HEK293 (cell line): ENCODE measurements at regions not wholly inside any gene's neighbourhood (a gene's known extent, or its start where the extent isn't known, plus 50 kb on each side); places are given as distances from the start of the nearest gene placed in this dataset.

Experiments used
- SETDB1 ChIP-seq: IDR thresholded peaks from one replicate; pipeline ENCODE4 v1.6.1; 2017; ENCODE audit warnings: mild to moderate bottlenecking, low read length, moderate library complexity, mixed read lengths; ENCODE audit not compliant: insufficient read length
- ZNF121 ChIP-seq: fragments of 450-650 bp; formaldehyde crosslinking; IDR thresholded peaks from 2 replicates; pipeline ENCODE4 v1.5.1; 2016; ENCODE audit warnings: missing biosample characterization, missing genetic modification characterization
- ZNF830 ChIP-seq: fragments of 450-650 bp; IDR thresholded peaks from 2 replicates; pipeline ENCODE4 v1.5.0; 2018; ENCODE audit warnings: missing biosample characterization, missing genetic modification characterization, low read depth, mild to moderate bottlenecking, moderate library complexity
- TF ChIP-seq, protein P1 (sequence below): fragments of 450-650 bp; formaldehyde crosslinking; IDR thresholded peaks from 2 replicates; pipeline ENCODE4 v1.5.1; 2016; ENCODE audit warnings: missing biosample characterization, missing genetic modification characterization
- TF ChIP-seq, protein P2 (sequence below): fragments of 450-650 bp; formaldehyde crosslinking; IDR thresholded peaks from 2 replicates; pipeline ENCODE4 v1.5.1; 2016; ENCODE audit warnings: missing biosample characterization, missing genetic modification characterization
- TF ChIP-seq, protein P3 (sequence below): fragments of 450-650 bp; formaldehyde crosslinking; IDR thresholded peaks from 2 replicates; pipeline ENCODE4 v1.5.1; 2016; ENCODE audit warnings: missing biosample characterization, missing genetic modification characterization

DNA sequence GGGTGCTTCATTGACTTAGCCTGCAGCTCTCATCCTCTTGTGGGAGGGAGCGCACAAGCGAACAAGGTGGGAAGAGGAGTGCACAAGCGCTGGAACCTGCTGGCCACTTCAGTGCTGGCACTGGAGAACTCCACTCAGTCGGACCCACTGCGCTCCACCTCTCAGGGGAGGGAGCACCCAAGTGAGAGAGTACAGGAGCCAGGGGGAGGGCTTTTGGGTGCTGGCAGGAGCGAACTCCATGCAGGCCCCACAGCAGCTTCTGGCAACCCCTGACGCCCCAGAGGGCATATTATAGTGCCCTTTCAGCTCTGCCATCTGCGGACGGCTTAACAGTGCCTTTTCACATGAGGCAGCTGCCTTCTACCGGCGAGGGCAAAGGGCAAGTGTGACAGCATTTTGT lies 774.2 kb upstream of the COX7C start:
- TF ChIP-seq, protein P1, sequence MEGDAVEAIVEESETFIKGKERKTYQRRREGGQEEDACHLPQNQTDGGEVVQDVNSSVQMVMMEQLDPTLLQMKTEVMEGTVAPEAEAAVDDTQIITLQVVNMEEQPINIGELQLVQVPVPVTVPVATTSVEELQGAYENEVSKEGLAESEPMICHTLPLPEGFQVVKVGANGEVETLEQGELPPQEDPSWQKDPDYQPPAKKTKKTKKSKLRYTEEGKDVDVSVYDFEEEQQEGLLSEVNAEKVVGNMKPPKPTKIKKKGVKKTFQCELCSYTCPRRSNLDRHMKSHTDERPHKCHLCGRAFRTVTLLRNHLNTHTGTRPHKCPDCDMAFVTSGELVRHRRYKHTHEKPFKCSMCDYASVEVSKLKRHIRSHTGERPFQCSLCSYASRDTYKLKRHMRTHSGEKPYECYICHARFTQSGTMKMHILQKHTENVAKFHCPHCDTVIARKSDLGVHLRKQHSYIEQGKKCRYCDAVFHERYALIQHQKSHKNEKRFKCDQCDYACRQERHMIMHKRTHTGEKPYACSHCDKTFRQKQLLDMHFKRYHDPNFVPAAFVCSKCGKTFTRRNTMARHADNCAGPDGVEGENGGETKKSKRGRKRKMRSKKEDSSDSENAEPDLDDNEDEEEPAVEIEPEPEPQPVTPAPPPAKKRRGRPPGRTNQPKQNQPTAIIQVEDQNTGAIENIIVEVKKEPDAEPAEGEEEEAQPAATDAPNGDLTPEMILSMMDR (tag by site-specific recombination), result no peak
- no peak for TF ChIP-seq ZNF121 (tag by site-specific recombination)
- no peak for TF ChIP-seq ZNF830 (tag by site-specific recombination)
- TF ChIP-seq SETDB1, result no peak
- TF ChIP-seq, protein P2, sequence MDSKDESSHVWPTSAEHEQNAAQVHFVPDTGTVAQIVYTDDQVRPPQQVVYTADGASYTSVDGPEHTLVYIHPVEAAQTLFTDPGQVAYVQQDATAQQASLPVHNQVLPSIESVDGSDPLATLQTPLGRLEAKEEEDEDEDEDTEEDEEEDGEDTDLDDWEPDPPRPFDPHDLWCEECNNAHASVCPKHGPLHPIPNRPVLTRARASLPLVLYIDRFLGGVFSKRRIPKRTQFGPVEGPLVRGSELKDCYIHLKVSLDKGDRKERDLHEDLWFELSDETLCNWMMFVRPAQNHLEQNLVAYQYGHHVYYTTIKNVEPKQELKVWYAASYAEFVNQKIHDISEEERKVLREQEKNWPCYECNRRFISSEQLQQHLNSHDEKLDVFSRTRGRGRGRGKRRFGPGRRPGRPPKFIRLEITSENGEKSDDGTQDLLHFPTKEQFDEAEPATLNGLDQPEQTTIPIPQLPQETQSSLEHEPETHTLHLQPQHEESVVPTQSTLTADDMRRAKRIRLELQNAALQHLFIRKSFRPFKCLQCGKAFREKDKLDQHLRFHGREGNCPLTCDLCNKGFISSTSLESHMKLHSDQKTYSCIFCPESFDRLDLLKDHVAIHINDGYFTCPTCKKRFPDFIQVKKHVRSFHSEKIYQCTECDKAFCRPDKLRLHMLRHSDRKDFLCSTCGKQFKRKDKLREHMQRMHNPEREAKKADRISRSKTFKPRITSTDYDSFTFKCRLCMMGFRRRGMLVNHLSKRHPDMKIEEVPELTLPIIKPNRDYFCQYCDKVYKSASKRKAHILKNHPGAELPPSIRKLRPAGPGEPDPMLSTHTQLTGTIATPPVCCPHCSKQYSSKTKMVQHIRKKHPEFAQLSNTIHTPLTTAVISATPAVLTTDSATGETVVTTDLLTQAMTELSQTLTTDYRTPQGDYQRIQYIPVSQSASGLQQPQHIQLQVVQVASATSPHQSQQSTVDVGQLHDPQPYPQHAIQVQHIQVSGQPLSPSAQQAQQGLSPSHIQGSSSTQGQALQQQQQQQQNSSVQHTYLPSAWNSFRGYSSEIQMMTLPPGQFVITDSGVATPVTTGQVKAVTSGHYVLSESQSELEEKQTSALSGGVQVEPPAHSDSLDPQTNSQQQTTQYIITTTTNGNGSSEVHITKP (tag by site-specific recombination), result no peak
- TF ChIP-seq, protein P3, sequence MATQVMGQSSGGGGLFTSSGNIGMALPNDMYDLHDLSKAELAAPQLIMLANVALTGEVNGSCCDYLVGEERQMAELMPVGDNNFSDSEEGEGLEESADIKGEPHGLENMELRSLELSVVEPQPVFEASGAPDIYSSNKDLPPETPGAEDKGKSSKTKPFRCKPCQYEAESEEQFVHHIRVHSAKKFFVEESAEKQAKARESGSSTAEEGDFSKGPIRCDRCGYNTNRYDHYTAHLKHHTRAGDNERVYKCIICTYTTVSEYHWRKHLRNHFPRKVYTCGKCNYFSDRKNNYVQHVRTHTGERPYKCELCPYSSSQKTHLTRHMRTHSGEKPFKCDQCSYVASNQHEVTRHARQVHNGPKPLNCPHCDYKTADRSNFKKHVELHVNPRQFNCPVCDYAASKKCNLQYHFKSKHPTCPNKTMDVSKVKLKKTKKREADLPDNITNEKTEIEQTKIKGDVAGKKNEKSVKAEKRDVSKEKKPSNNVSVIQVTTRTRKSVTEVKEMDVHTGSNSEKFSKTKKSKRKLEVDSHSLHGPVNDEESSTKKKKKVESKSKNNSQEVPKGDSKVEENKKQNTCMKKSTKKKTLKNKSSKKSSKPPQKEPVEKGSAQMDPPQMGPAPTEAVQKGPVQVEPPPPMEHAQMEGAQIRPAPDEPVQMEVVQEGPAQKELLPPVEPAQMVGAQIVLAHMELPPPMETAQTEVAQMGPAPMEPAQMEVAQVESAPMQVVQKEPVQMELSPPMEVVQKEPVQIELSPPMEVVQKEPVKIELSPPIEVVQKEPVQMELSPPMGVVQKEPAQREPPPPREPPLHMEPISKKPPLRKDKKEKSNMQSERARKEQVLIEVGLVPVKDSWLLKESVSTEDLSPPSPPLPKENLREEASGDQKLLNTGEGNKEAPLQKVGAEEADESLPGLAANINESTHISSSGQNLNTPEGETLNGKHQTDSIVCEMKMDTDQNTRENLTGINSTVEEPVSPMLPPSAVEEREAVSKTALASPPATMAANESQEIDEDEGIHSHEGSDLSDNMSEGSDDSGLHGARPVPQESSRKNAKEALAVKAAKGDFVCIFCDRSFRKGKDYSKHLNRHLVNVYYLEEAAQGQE (tag by site-specific recombination), result no peak
